GM12878 (cell line): ENCODE measurements at regions not wholly inside any gene's neighbourhood (a gene's known extent, or its start where the extent isn't known, plus 50 kb on each side); places are given as distances from the start of the nearest gene placed in this dataset.

Experiments
- CBFB ChIP-seq: IDR thresholded peaks from 2 replicates; pipeline ENCODE4 v1.6.1; 2016; ENCODE audit warnings: antibody characterized with exemption, low read depth
- GABPA ChIP-seq: IDR thresholded peaks from 2 replicates; pipeline ENCODE4 v1.6.1; 2014; ENCODE audit warnings: antibody characterized with exemption, low read depth, mild to moderate bottlenecking, inconsistent platforms
- HCFC1 ChIP-seq: fragments of 150-350 bp; IDR thresholded peaks from 2 replicates; pipeline ENCODE4 v1.6.1; 2014; ENCODE audit warnings: low read length
- NBN ChIP-seq: fragments of 450-650 bp; IDR thresholded peaks from 2 replicates; pipeline ENCODE4 v1.6.1; 2016
- NFYB ChIP-seq: IDR thresholded peaks from 2 replicates; pipeline ENCODE4 v1.6.1; 2011; ENCODE audit warnings: low read depth, mild to moderate bottlenecking, low read length, improper control_type of control experiment, moderate library complexity; ENCODE audit not compliant: insufficient read depth
- POLR2AphosphoS5 ChIP-seq: IDR thresholded peaks from 2 replicates; pipeline ENCODE4 v1.6.1; 2011; ENCODE audit warnings: mild to moderate bottlenecking, low read length, inconsistent platforms
- SP1 ChIP-seq: IDR thresholded peaks from one replicate; pipeline ENCODE4 v1.6.1; 2011; ENCODE audit warnings: low read depth, low read length
- USF2 ChIP-seq: IDR thresholded peaks from 2 replicates; pipeline ENCODE4 v1.6.1; 2011; ENCODE audit warnings: low read depth, low read length, improper control_type of control experiment, borderline replicate concordance
- ZNF274 ChIP-seq: IDR thresholded peaks from one replicate; pipeline ENCODE4 v1.8.0; 2011; ENCODE audit not compliant: insufficient read length, insufficient read depth
- TF ChIP-seq, protein P1 (sequence below): IDR thresholded peaks from 2 replicates; pipeline ENCODE4 v1.6.1; 2012; ENCODE audit warnings: low read length, inconsistent platforms

GRCh38 chr14:54108481-54109471, 152.2 kb upstream of the BMP4 start:
- no peak for TF ChIP-seq GABPA
- TF ChIP-seq POLR2AphosphoS5: no peak
- no peak for TF ChIP-seq USF2
- TF ChIP-seq ZNF274: no peak
- TF ChIP-seq NFYB: no peak
- no peak for TF ChIP-seq SP1
- TF ChIP-seq CBFB: no peak
- no peak for TF ChIP-seq NBN
- TF ChIP-seq, protein P1, sequence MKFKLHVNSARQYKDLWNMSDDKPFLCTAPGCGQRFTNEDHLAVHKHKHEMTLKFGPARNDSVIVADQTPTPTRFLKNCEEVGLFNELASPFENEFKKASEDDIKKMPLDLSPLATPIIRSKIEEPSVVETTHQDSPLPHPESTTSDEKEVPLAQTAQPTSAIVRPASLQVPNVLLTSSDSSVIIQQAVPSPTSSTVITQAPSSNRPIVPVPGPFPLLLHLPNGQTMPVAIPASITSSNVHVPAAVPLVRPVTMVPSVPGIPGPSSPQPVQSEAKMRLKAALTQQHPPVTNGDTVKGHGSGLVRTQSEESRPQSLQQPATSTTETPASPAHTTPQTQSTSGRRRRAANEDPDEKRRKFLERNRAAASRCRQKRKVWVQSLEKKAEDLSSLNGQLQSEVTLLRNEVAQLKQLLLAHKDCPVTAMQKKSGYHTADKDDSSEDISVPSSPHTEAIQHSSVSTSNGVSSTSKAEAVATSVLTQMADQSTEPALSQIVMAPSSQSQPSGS: no peak
- no peak for TF ChIP-seq HCFC1
